GM13977 (cell line): ENCODE measurements at regions not wholly inside any gene's neighbourhood (a gene's known extent, or its start where the extent isn't known, plus 50 kb on each side); places are given as distances from the start of the nearest gene placed in this dataset.

Source experiments
- DNase-seq: peaks from one replicate; pipeline ENCODE4 v3.0.0; 2012; ENCODE audit warnings: low spot score
- in situ Hi-C: fragments of 300-500 bp; cut with MboI; formaldehyde crosslinking; loops from one replicate; pipeline ENCODE4 v1.12.0; 2022; ENCODE audit warnings: low sequenced_read_pairs, low pct_unique_long_range_greater_than_20kb, mixed read lengths, inconsistent platforms; ENCODE audit not compliant: unreplicated experiment
- TF ChIP-seq, protein P1 (sequence below): IDR thresholded peaks from 2 replicates; pipeline ENCODE4 v1.5.1; 2012; ENCODE audit warnings: mild to moderate bottlenecking, control low read depth; ENCODE audit not compliant: insufficient read depth; ENCODE audit errors: extremely low read depth, missing control alignments

DNA sequence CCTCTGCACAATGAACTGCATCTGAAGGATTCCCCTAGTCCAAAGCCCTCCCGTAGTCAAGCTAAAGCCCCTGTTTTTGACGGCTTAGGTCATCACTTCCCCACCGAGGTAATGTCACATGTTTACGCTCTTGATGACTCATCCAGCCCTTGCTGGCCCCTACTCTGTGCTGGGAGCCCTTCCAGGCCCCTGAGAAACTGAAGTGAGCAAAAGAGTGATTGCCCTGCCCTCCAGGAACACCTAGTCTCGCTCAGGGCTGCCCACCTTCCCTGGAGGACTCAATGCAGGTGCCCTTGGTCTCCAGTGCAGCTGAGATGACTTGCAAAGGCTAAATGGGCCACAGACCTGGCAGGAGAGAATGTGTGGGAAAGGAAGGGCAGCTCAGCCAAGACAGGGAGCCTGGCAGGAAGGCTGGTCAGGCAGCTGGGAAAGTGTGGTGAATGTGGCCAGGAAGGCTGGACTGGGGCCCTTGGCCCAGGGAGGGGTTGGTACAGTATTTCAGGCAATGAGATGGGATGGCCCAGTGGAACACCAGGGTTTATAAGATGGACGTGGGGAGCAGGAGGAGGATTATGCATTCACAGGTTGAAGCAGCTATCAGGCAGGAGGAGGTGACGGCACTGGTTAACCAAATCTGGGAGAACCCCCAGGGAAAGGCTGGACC, 345.6 kb downstream of the NPHP4 start:
- DNase-seq = no peak
- TF ChIP-seq, protein P1, sequence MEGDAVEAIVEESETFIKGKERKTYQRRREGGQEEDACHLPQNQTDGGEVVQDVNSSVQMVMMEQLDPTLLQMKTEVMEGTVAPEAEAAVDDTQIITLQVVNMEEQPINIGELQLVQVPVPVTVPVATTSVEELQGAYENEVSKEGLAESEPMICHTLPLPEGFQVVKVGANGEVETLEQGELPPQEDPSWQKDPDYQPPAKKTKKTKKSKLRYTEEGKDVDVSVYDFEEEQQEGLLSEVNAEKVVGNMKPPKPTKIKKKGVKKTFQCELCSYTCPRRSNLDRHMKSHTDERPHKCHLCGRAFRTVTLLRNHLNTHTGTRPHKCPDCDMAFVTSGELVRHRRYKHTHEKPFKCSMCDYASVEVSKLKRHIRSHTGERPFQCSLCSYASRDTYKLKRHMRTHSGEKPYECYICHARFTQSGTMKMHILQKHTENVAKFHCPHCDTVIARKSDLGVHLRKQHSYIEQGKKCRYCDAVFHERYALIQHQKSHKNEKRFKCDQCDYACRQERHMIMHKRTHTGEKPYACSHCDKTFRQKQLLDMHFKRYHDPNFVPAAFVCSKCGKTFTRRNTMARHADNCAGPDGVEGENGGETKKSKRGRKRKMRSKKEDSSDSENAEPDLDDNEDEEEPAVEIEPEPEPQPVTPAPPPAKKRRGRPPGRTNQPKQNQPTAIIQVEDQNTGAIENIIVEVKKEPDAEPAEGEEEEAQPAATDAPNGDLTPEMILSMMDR = no peak
- in situ Hi-C loops = no loop called here

DNA sequence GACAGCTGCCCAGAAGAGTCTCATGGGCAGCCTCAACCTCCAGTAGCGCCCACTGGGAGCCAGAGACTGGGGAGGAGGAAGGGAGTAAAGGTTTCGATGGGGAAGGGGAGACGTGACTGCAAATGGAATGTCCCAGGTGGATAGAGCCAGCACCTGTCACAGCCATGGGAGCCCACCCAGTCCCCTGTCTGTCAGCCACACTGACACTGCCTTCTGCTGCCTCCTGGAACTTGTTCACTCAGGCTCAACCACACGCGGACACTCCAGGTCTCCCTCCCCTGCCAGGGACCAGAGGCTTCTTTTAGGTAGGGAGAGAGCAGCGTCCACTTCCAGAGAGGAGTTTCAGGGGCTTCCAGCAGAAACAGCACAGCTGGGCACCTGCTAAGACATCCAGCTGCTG, 346.3 kb downstream of the NPHP4 start:
- in situ Hi-C loops = no loop called here
- TF ChIP-seq, protein P1 = no peak
- no peak for DNase-seq

DNA sequence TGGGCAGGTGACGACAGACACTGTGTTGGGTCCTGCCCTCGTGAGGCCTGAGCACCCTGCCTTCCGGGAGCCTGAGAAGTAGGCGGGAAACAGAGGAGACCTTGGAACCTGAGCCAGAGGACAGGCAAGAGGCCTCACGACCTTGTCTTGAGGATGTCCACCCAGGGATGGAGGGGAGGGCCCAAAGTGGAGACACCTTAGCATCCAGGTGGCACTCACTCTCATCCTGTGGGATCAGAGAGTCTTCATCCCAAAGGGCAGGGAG, 347.2 kb downstream of the NPHP4 start:
- in situ Hi-C loops = no loop called here
- DNase-seq = no peak
- TF ChIP-seq, protein P1 = no peak

- no peak for DNase-seq
- in situ Hi-C loops = no loop called here
- TF ChIP-seq, protein P1 = no peak
These were observed 347.7 kb downstream of the NPHP4 start for GRCh38 chr1:5644281-5645134.

DNA sequence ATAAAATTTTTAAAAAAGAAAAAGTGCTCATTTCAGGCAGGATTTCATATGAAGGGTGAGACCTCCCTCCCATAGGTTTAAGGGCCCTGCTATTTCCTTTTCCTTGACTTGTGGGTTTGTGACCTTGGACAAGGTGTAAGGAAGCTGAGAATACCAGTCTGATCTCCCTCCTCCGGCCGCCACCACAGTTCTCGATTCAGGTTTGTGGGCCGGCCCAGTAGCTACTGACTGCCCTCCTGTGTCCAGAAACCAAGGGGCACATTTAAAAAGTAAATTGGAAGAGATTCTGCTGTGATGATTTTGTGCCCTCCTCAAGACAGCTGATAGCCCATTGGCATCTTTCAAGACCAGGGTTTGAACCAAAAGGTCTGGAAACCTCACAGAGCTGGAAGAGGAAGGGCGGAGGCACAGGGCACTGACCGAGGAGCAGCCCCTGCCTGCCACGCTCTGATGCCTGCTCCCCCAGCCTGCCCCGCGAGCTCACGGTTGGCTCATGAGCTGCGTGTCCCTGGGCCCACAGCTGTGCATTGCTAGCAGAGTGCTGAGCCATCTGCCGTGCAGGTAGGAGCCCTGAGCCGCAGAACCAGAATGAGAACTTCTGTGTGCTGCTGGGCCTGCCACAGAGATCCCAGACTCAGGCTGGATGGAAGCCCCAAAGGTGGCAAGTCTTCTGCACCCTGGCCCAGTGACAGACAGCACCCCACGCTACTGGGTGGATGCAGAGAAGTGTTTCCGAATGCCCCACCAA, 348.7 kb downstream of the NPHP4 start:
- in situ Hi-C loops = no loop called here
- no peak for DNase-seq
- TF ChIP-seq, protein P1 = no peak

- in situ Hi-C loops = no loop called here
- TF ChIP-seq, protein P1 = no peak
- no peak for DNase-seq
These were observed 351.4 kb downstream of the NPHP4 start for GRCh38 chr1:5640845-5641244.
